HG03025 (cell line): ENCODE measurements at regions not wholly inside any gene's neighbourhood (a gene's known extent, or its start where the extent isn't known, plus 50 kb on each side); places are given as distances from the start of the nearest gene placed in this dataset.
"Not testable (repeated sequence)": the region's sequence is repeated elsewhere in the genome, so short reads cannot be mapped to it uniquely, and the experiment has no call there.

ENCODE experiments used
- ATAC-seq: cut with Tn5 transposase; IDR thresholded peaks from one replicate; pipeline ENCODE4 v1.9.1; 2021; ENCODE audit warnings: mild to moderate bottlenecking, moderate library complexity; ENCODE audit not compliant: unreplicated experiment, low FRiP score

- ATAC-seq = no peak
Measured at GRCh38 chr3:158882445-158882844, 80.6 kb downstream of the MFSD1 start.

- no peak for ATAC-seq
Measured at GRCh38 chr3:158896729-158897128, 94.9 kb downstream of the MFSD1 start.

- ATAC-seq = no peak
Measured at GRCh38 chr3:158906749-158907148, 104.9 kb downstream of the MFSD1 start.

- ATAC-seq = no peak
Measured at GRCh38 chr3:158908187-158908734, 106.4 kb downstream of the MFSD1 start.

- ATAC-seq = no peak
Measured at GRCh38 chr3:158909870-158910269, 108.0 kb downstream of the MFSD1 start.

- no peak for ATAC-seq
Measured at GRCh38 chr3:158911586-158911985, 109.7 kb downstream of the MFSD1 start.

GRCh38 chr3:158912188-158912587, 110.3 kb downstream of the MFSD1 start:
- no peak for ATAC-seq

- ATAC-seq = no peak
Measured at GRCh38 chr3:158912621-158913020, 110.8 kb downstream of the MFSD1 start.

- no peak for ATAC-seq
Measured at GRCh38 chr3:158916111-158916510, 114.3 kb downstream of the MFSD1 start.

- peak; percentile 65 for ATAC-seq
Measured at GRCh38 chr3:158918008-158918407, 116.2 kb downstream of the MFSD1 start.

GRCh38 chr3:158918451-158918850, 116.6 kb downstream of the MFSD1 start:
- no peak for ATAC-seq

GRCh38 chr3:158920371-158920770, 118.5 kb downstream of the MFSD1 start:
- no peak for ATAC-seq

GRCh38 chr3:158925021-158925420, 123.2 kb downstream of the MFSD1 start:
- no peak for ATAC-seq

- no peak for ATAC-seq
Measured at GRCh38 chr3:158925828-158926494, 124.1 kb downstream of the MFSD1 start.

- no peak for ATAC-seq
Measured at GRCh38 chr3:158935846-158936245, 134.0 kb downstream of the MFSD1 start.

GRCh38 chr3:158936530-158937113, 134.8 kb downstream of the MFSD1 start:
- no peak for ATAC-seq

- ATAC-seq = no peak
Measured at GRCh38 chr3:158950178-158950901, 148.5 kb downstream of the MFSD1 start.

- no peak for ATAC-seq
Measured at GRCh38 chr3:158953131-158953530, 151.3 kb downstream of the MFSD1 start.

GRCh38 chr3:158954420-158954819, 152.6 kb downstream of the MFSD1 start:
- ATAC-seq = no peak

- not testable (repeated sequence) for ATAC-seq
Measured at GRCh38 chr3:158957777-158958176, 155.9 kb downstream of the MFSD1 start.

- no peak for ATAC-seq
Measured at GRCh38 chr3:158958873-158959272, 157.0 kb downstream of the MFSD1 start.
